HG02571 (cell line): ENCODE measurements at regions not wholly inside any gene's neighbourhood (a gene's known extent, or its start where the extent isn't known, plus 50 kb on each side); places are given as distances from the start of the nearest gene placed in this dataset.

Source experiments
- ATAC-seq: cut with Tn5 transposase; IDR thresholded peaks from one replicate; pipeline ENCODE4 v1.9.1; 2021; ENCODE audit warnings: mild to moderate bottlenecking, moderate library complexity; ENCODE audit not compliant: unreplicated experiment

GRCh38 chr3:178258121-178258520, 278.1 kb upstream of the KCNMB2 start:
- no peak for ATAC-seq

- ATAC-seq, result no peak
These were observed 276.5 kb upstream of the KCNMB2 start for GRCh38 chr3:178259703-178260102.

GRCh38 chr3:178260887-178261565, 275.2 kb upstream of the KCNMB2 start:
- no peak for ATAC-seq

GRCh38 chr3:178263236-178263916, 272.9 kb upstream of the KCNMB2 start:
- ATAC-seq, result no peak

- no peak for ATAC-seq
These were observed 268.9 kb upstream of the KCNMB2 start for GRCh38 chr3:178267158-178267844.

GRCh38 chr3:178270838-178271237, 265.4 kb upstream of the KCNMB2 start:
- ATAC-seq, result no peak

GRCh38 chr3:178271740-178272387, 264.4 kb upstream of the KCNMB2 start:
- ATAC-seq, result no peak

GRCh38 chr3:178272841-178273240, 263.4 kb upstream of the KCNMB2 start:
- ATAC-seq, result no peak

- no peak for ATAC-seq
These were observed 261.5 kb upstream of the KCNMB2 start for GRCh38 chr3:178274711-178275110.

- ATAC-seq, result no peak
These were observed 260.9 kb upstream of the KCNMB2 start for GRCh38 chr3:178275311-178275710.

- no peak for ATAC-seq
These were observed 260.4 kb upstream of the KCNMB2 start for GRCh38 chr3:178275793-178276192.

GRCh38 chr3:178277605-178278004, 258.6 kb upstream of the KCNMB2 start:
- no peak for ATAC-seq

- no peak for ATAC-seq
These were observed 252.7 kb upstream of the KCNMB2 start for GRCh38 chr3:178283561-178283960.

GRCh38 chr3:178284181-178284580, 252.1 kb upstream of the KCNMB2 start:
- no peak for ATAC-seq

GRCh38 chr3:178288074-178288473, 248.2 kb upstream of the KCNMB2 start:
- no peak for ATAC-seq

GRCh38 chr3:178289544-178290160, 246.6 kb upstream of the KCNMB2 start:
- ATAC-seq, result no peak

- no peak for ATAC-seq
These were observed 244.5 kb upstream of the KCNMB2 start for GRCh38 chr3:178291574-178292370.

GRCh38 chr3:178295292-178295912, 240.8 kb upstream of the KCNMB2 start:
- ATAC-seq, result no peak

- no peak for ATAC-seq
These were observed 239.0 kb upstream of the KCNMB2 start for GRCh38 chr3:178297199-178297598.

GRCh38 chr3:178297740-178298139, 238.5 kb upstream of the KCNMB2 start:
- ATAC-seq, result no peak
